Mucosa of descending colon (tissue), 3 donors: ENCODE measurements at regions not wholly inside any gene's neighbourhood (a gene's known extent, or its start where the extent isn't known, plus 50 kb on each side); places are given as distances from the start of the nearest gene placed in this dataset.

Source experiments
- ATAC-seq: fragments of 200-7000 bp; cut with Tn5 transposase; one replicate; pipeline ENCODE4 v1.9.1; 2020; ENCODE audit warnings: mild to moderate bottlenecking, moderate library complexity
- DNase-seq, 3 donors: peaks; one replicate each; pipeline ENCODE4 v3.0.0-alpha.2; 2020
- H3K36me3 ChIP-seq: fragments of 200-600 bp; one replicate; pipeline ENCODE4 v1.8.0; 2021; ENCODE audit warnings: low read depth, mild to moderate bottlenecking
- H3K4me1 ChIP-seq: fragments of 200-600 bp; one replicate; pipeline ENCODE4 v1.8.0; 2021; ENCODE audit warnings: low read depth, mild to moderate bottlenecking
- H3K4me3 ChIP-seq: fragments of 200-600 bp; one replicate; pipeline ENCODE4 v1.8.0; 2021; ENCODE audit warnings: mild to moderate bottlenecking
- H3K9me3 ChIP-seq: fragments of 200-600 bp; one replicate; pipeline ENCODE4 v1.8.0; 2021; ENCODE audit warnings: mild to moderate bottlenecking
- CTCF ChIP-seq: fragments of 200-600 bp; IDR thresholded peaks from one replicate; pipeline ENCODE4 v1.8.0; 2022; ENCODE audit warnings: antibody characterized with exemption, mild to moderate bottlenecking
- intact Hi-C, 2 donors: fragments of 100-400 bp; cut with DNase I in 1 of 2; cut with micrococcal nuclease in 1 of 2; formaldehyde crosslinking; loops; one replicate each; pipeline versions ENCODE4 v1.11.0 to v1.11.1; 2022; cut with DNase I, micrococcal nuclease
- donor health status: DM: no; HTN: no; CAD: no; lungs with moderate emphysema.
- donor health status: DM: no; HTN: no; CAD: no.
- donor health status: DM: no; HTN: yes; CAD: no.

- ATAC-seq (no peak), DNase-seq (no peak)
- Histone ChIP-seq H3K4me3 (no peak overlapping the region), H3K36me3 (no peaks in the 10 kb centered on the region), H3K4me1 (no peaks in the 10 kb centered on the region), H3K9me3 (no peaks in the 10 kb centered on the region)
- intact Hi-C loops = no loop called here
- no peak for TF ChIP-seq CTCF
These were observed 150.9 kb upstream of the CYRIA start for GRCh38 chr2:16816522-16816921.

GRCh38 chr2:16816016-16816415, 150.4 kb upstream of the CYRIA start:
- no peak overlapping the region for H3K4me3 ChIP-seq
- no peaks in the 10 kb centered on the region for H3K9me3 ChIP-seq
- DNase-seq (no peak), ATAC-seq (no peak)
- intact Hi-C loops = no loop called here
- no peak for TF ChIP-seq CTCF
- H3K4me1 ChIP-seq = no peaks in the 10 kb centered on the region
- no peaks in the 10 kb centered on the region for H3K36me3 ChIP-seq

GRCh38 chr2:16813593-16813992, 148.0 kb upstream of the CYRIA start:
- Histone ChIP-seq H3K9me3 (no peaks in the 10 kb centered on the region), H3K4me1 (no peaks in the 10 kb centered on the region), H3K4me3 (no peak overlapping the region), H3K36me3 (no peaks in the 10 kb centered on the region)
- TF ChIP-seq CTCF = no peak
- intact Hi-C loops = no loop called here
- no peak for DNase-seq
- no peak for ATAC-seq

- Histone ChIP-seq H3K4me1 (no peaks in the 10 kb centered on the region), H3K36me3 (no peaks in the 10 kb centered on the region), H3K4me3 (no peak overlapping the region), H3K9me3 (no peaks in the 10 kb centered on the region)
- no peak for ATAC-seq
- DNase-seq = no peak
- no peak for TF ChIP-seq CTCF
- intact Hi-C loops = no loop called here
These were observed 132.8 kb upstream of the CYRIA start for GRCh38 chr2:16798472-16798871.

GRCh38 chr2:16791496-16791895, 125.9 kb upstream of the CYRIA start:
- TF ChIP-seq CTCF = no peak
- DNase-seq (no peak), ATAC-seq (no peak)
- Histone ChIP-seq H3K36me3 (no peaks in the 10 kb centered on the region), H3K9me3 (no peaks in the 10 kb centered on the region), H3K4me3 (no peak overlapping the region), H3K4me1 (no peaks in the 10 kb centered on the region)
- intact Hi-C loops = no loop called here

- Histone ChIP-seq H3K9me3 (no peaks in the 10 kb centered on the region), H3K36me3 (no peaks in the 10 kb centered on the region), H3K4me1 (no peaks in the 10 kb centered on the region), H3K4me3 (no peak overlapping the region)
- no peak for TF ChIP-seq CTCF
- ATAC-seq (no peak), DNase-seq (no peak)
- intact Hi-C loops = no loop called here
These were observed 119.5 kb upstream of the CYRIA start for GRCh38 chr2:16785149-16785548.
